Pulmonary artery endothelial cell (primary cell): ENCODE measurements at regions not wholly inside any gene's neighbourhood (a gene's known extent, or its start where the extent isn't known, plus 50 kb on each side); places are given as distances from the start of the nearest gene placed in this dataset.
"Not testable (repeated sequence)": the region's sequence is repeated elsewhere in the genome, so short reads cannot be mapped to it uniquely, and the experiment has no call there.

ENCODE experiments used
- DNase-seq: peaks from one replicate; pipeline ENCODE4 v3.0.0-alpha.2; 2011; ENCODE audit warnings: low read depth, low spot score

DNA sequence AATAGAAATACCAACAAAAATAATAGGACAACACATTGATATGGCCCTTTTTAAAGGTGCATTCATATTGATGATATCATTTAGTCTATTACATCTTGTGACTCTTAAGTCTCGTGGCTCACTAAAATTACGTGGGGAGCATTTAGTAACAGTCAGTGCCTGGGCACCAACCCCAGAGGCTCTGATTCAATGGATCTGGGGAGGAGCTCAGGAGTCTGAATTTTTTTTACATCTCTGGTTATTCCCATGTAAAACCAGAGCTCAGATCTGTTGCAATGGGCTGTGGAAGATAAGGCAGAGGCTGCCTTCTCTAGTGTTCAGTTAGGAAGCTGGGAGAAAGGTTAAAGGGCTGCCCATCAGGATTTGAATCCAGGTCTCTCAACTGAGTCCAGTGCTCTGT lies 549.9 kb upstream of the CDH5 start:
- no peak for DNase-seq

GRCh38 chr16:65815707-65816106 lies 550.8 kb upstream of the CDH5 start:
- no peak for DNase-seq

DNA sequence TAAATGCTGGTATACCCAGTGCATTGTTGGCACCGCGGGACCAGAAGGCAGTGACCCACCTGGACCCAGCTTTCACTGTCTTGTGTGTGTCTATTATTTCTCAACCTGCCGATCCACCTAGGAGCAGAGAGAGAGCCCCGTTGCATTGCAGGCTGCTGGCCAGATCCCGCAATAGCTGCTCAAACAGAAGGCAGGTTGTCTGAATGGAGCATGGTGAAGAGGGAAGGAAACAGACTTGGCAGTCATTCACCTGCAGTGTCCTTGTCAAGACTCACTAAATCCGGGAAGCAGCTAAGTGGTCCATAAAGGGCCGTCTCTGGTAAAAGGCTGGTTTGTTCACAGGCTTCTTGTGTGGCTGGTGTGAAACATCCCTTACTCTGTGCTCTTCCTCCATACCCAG lies 552.6 kb upstream of the CDH5 start:
- not testable (repeated sequence) for DNase-seq

- DNase-seq = no peak
Observed at GRCh38 chr16:65809627-65810026, 556.9 kb upstream of the CDH5 start.

- no peak for DNase-seq
Observed at GRCh38 chr16:65808790-65809189, 557.7 kb upstream of the CDH5 start.

DNA sequence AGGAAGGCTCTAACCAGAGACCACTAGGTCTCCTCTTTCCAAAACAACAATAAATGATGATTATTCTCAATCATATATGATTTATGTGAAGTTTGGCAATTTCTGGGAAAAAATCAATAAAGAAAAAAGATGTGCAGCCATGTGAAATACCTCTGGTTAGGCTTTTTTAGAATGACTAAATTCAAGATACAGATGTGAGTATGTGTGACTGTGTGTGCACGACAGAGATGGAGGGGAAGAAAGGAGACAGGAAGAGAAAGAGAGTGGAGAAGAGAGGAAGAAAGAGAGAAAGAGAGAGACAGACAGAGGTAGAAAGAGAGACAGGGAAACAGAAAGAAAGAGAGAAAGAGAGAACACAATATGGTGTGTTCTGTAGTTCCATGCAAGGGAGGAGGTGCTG lies 558.6 kb upstream of the CDH5 start:
- DNase-seq = no peak

GRCh38 chr16:65805704-65806103 lies 560.8 kb upstream of the CDH5 start:
- not testable (repeated sequence) for DNase-seq

DNA sequence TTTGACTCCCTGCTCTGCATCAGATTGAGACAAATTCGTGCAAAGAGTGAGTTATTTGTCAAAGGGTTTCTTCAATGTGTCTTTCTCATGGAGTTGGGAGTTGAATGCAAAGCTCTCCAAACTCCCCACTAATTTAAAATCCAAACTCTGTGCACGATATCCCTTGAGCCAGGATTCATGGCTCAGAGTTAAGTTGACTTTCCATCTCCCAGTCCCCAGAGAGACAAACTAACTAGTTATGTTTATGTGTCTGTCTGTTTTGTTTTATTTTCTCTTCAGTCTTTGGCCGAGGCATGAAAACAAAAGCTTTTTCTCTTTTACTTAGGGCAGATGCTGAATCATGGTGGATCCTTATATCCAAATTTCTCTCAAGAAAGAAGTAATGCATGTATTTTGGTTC lies 570.0 kb upstream of the CDH5 start:
- DNase-seq = no peak

DNA sequence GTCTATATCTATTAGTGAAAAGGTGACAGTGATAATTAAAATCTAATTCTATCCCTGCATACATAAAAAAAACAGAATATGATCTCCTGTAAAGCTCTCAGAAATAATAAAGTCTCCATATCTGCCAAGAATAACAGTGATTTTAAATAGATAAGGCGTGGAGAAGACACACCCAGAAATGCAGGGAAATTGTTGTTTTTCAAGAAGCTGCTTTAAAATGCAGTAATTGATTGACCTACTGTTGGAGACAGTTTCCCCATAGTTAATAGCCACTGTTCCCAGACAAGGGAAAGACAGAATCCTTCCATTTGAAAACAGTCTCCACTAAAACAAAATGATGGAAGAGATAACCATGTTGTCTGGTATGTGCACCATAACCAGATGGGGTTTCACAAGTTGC lies 571.5 kb upstream of the CDH5 start:
- DNase-seq = no peak

- DNase-seq = no peak
Observed at GRCh38 chr16:65793781-65794180, 572.7 kb upstream of the CDH5 start.

- no peak for DNase-seq
Observed at GRCh38 chr16:65790768-65791167, 575.7 kb upstream of the CDH5 start.

- DNase-seq = no peak
Observed at GRCh38 chr16:65789161-65789945, 577.1 kb upstream of the CDH5 start.

DNA sequence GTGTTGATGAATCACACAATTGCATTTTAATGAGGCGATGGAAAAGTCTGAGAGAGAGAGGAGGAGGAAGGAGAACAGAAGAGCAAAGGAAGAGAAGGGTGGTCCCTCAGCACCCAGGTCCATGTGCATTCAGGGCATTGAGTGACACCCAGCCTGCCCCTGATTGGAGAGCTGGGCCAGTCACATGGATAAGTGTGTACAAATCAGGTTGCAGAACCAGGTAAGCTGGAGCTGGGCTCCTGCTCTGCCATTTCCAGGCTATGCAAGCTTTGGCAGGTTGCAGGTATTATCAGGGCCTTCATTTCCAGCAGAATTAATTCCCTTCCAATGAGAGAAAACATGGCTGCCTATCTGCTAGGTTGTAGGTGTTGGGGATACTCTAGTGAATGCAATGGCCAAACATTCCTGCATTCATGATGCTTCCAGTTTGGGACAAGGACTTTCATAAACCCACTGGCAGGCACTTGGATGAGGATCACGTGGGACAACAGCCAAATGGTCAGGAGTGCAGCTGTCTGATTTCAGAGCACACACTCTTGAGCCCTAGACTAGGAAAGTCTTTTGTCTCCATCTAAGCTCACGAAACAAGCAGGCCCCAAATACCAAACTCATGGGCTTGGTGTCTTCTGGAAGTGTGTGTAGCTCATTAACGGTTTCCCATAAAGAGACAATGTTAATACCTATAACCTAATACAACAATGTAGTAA lies 577.9 kb upstream of the CDH5 start:
- DNase-seq = no peak

DNA sequence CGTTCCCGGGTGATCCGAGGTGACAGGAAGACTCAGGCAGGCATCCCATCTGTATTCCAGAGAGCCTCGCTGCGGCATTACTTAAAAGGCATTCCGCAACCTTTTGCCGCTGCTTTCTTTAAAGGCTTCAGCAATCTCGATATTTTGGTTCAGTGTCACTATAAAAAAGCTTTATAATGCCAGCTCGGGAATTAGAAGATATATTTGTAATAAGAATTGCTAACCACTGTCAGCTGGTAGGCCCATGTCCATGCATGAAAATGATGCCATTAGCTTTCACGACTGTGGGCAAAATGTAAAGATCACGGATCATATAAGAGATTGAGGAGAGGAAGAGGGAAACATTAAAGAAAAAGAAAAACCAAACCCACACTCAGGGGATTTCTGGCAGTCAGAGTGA lies 578.6 kb upstream of the CDH5 start:
- DNase-seq = no peak

- DNase-seq = no peak
Observed at GRCh38 chr16:65786916-65787315, 579.6 kb upstream of the CDH5 start.

- no peak for DNase-seq
Observed at GRCh38 chr16:65783709-65784474, 582.6 kb upstream of the CDH5 start.

- DNase-seq = peak; percentile 26
Observed at GRCh38 chr16:65782611-65783600, 583.6 kb upstream of the CDH5 start.

DNA sequence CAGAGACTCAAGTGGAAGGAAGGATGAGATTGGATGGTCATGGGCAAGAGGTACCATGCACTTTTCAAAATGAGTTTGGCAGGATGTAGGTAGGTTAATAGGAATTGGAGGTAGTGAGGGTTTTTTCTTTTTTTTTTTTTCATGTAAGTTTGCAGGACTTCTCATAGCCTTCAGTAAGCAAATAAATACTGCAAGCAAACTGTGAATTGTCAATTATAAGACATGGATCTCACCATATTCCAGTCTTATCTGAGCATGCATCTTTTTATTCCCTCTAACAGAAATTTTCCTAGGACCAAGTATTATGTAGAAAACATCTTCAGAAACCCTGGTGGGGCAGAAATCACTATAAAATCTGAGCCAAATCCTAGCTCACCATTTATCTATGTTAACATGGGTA lies 584.6 kb upstream of the CDH5 start:
- no peak for DNase-seq

DNA sequence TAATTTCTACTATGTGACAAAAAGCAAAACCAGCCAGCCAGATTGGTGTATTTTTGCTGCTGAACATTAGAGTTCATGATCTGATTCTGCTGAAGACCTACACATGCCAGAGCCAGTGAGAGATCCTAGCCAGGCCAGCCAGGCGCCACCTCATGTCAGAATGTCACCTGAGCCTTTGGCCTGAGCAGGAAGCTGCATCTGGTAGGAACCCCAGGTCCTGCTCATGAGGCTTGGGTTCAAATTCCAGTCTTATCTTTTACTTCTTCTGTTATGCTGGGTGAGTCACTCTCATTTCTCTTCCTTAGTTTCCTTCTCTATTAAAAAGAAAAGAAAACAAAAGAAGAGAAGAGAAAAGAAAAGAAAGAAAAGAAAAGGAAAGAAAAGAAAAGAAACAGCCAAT lies 585.1 kb upstream of the CDH5 start:
- DNase-seq = no peak

- DNase-seq = no peak
Observed at GRCh38 chr16:65779201-65779600, 587.3 kb upstream of the CDH5 start.

- DNase-seq = no peak
Observed at GRCh38 chr16:65776639-65777183, 589.8 kb upstream of the CDH5 start.
